ENCODE measurements at regions not wholly inside any gene's neighbourhood (a gene's known extent, or its start where the extent isn't known, plus 50 kb on each side); places are given as distances from the start of the nearest gene placed in this dataset.

- TF ChIP-seq JUN (IDR thresholded peaks at IDR 0.05; ENCODE audit: borderline replicate concordance, insufficient read depth, insufficient read length, low read depth) = no peak
- TF ChIP-seq EZH2 (IDR thresholded peaks at IDR 0.05; ENCODE audit: borderline replicate concordance, low read depth, low read length, severe bottlenecking) = no peak
- no peak for TF ChIP-seq CTCF (IDR thresholded peaks at IDR 0.05; ENCODE audit: extremely low read depth in 1 of 2, insufficient read depth in 1 of 2, low read depth in 1 of 2, low read length in 2 of 2)
- no peak for TF ChIP-seq POLR2A (IDR thresholded peaks at IDR 0.05; ENCODE audit: low read depth, low read length)
- TF ChIP-seq POLR2AphosphoS5 (IDR thresholded peaks at IDR 0.05; ENCODE audit: insufficient read depth, low read depth, low read length) = no peak
- no peak for TF ChIP-seq MAX (IDR thresholded peaks at IDR 0.05; ENCODE audit: insufficient read depth, insufficient read length)
- no peak for TF ChIP-seq FOS (IDR thresholded peaks at IDR 0.05; ENCODE audit: borderline replicate concordance, insufficient read depth, low read length)
- no peak for TF ChIP-seq MYC (IDR thresholded peaks at IDR 0.05; ENCODE audit: low read depth, low read length)
Measured at GRCh38 chr22:22157348-22157725, 87.2 kb upstream of the VPREB1 start.

Measured in endothelial cell of umbilical vein (primary cell).